Heart left ventricle (tissue), 16 donors: ENCODE measurements at regions not wholly inside any gene's neighbourhood (a gene's known extent, or its start where the extent isn't known, plus 50 kb on each side); places are given as distances from the start of the nearest gene placed in this dataset.

ENCODE experiments used
- ATAC-seq, 4 donors: fragments of 200-7000 bp; cut with Tn5 transposase; one replicate each; pipeline ENCODE4 v1.9.1; 2020 to 2022; ENCODE audit warnings: moderate library complexity in 4 of 4, mild to moderate bottlenecking in 3 of 4, moderate number of reproducible peaks in 1 of 4
- DNase-seq, 5 donors: peaks; one replicate each; pipeline ENCODE4 v3.0.0-alpha.2; 2020
- H3K27ac ChIP-seq, 12 donors: fragments of 200-600 bp; sonication (generic) in 4 of 12; one replicate each; pipeline versions ENCODE4 v1.5.0 to v1.8.0; 2016 to 2022; ENCODE audit warnings: mild to moderate bottlenecking in 2 of 12
- H3K27me3 ChIP-seq, 9 donors: fragments of 200-600 bp; sonication (generic) in 2 of 9; one replicate each; pipeline versions ENCODE4 v1.5.1 to v1.8.0; 2016 to 2022; ENCODE audit warnings: mild to moderate bottlenecking in 3 of 9
- H3K36me3 ChIP-seq, 9 donors: fragments of 200-600 bp; sonication (generic) in 2 of 9; one replicate each; pipeline versions ENCODE4 v1.5.0 to v1.8.0; 2018 to 2022; ENCODE audit warnings: mild to moderate bottlenecking in 2 of 9
- H3K4me1 ChIP-seq, 12 donors: fragments of 200-600 bp; sonication (generic) in 4 of 12; one replicate each; pipeline versions ENCODE4 v1.5.0 to v1.8.0; 2016 to 2022; ENCODE audit warnings: mild to moderate bottlenecking in 3 of 12
- H3K4me3 ChIP-seq, 12 donors: fragments of 200-600 bp; sonication (generic) in 4 of 12; one replicate each; pipeline versions ENCODE4 v1.5.0 to v1.8.0; 2017 to 2022; ENCODE audit warnings: mild to moderate bottlenecking in 9 of 12, moderate library complexity in 4 of 12
- H3K9me3 ChIP-seq, 12 donors: fragments of 200-600 bp; sonication (generic) in 4 of 12; one replicate each; pipeline versions ENCODE4 v1.5.0 to v1.8.0; 2016 to 2022; ENCODE audit warnings: mild to moderate bottlenecking in 1 of 12
- CTCF ChIP-seq, 12 donors: fragments of 200-600 bp; sonication (generic) in 4 of 12; IDR thresholded peaks; one replicate each; pipeline versions ENCODE4 v1.5.0 to v1.8.0; 2018 to 2022; ENCODE audit warnings: antibody characterized with exemption in 12 of 12, mild to moderate bottlenecking in 5 of 12
- POLR2A ChIP-seq, 2 donors: fragments of 450-650 bp; IDR thresholded peaks; one replicate each; pipeline ENCODE4 v1.6.1; 2017; ENCODE audit warnings: antibody characterized with exemption in 2 of 2, mild to moderate bottlenecking in 2 of 2, moderate library complexity in 2 of 2
- WGBS, 4 donors: extraction: QIAGEN DNeasy Blood & Tissue Kit in 2 of 4; methylation state at CpG; one replicate each; pipeline versions ENCODE4 v1.1.5 to v1.1.7; 2013 to 2018; 5-methylcytosine and 5-hydroxymethylcytosine counted together
- intact Hi-C, 10 donors: fragments of 100-400 bp; cut with DNase I; formaldehyde crosslinking; loops; one replicate each; pipeline versions ENCODE4 v1.11.1 to v1.14.2; 2022
- donor health status: ischemic (EF 13 %, LVEDD 7.1; RV severe dilation, severe dysfunction).
- donor health status: healthy with polysubstance abuse.
- donor health status: DM: no; HTN: yes; CAD: no.
- donor health status: DM: no; HTN: no; CAD: no.
- donor health status: ischemic (EF 25% LVEDD 6.9; RV normal size, moderate dysfunction).
- donor health status: ischemic (EF 25% LVEDD 5.7; RV mildly dilated, moderate dysfunction).
- donor health status: healthy.
- donor health status: DM: yes; HTN: yes; CAD: no.
- donor health status: ischemic (EF 35%, LVEDD 5.7; RV mildly dilated, moderate dysfunction).
- donor health status: nonischemic (EF 11% LVEDD 7.7; RV severe dilation, severe dysfunction).
- donor health status: DM: yes; HTN: yes; CAD: no.
- donor health status: PGD.
- donor health status: ischemic (EF 29% LVEDD 5.4; RV normal size, mild dysfunction).
- donor health status: nonischemic (EF 23%, LVEDD 6.1; RV moderate dilation, normal function).

- no peak for TF ChIP-seq CTCF (IDR thresholded peaks at IDR 0.05)
- TF ChIP-seq POLR2A (IDR thresholded peaks at IDR 0.05): no peak
- 65 to 73% (median 69%) methylated on average over 3 of the region's 3 CpGs for WGBS, 4 donors
- intact Hi-C loops: no loop called here
These were observed 302.1 kb upstream of the STT3B start for GRCh38 chr3:31230425-31231223.

GRCh38 chr3:31232055-31233025, 300.4 kb upstream of the STT3B start:
- H3K36me3 ChIP-seq: no peaks in the 10 kb centered on the region
- DNase-seq (peak in 4 of 5 donors; percentile 19 to 35 (median 31)), ATAC-seq (peak in 3 of 4 donors; percentile 51 to 81 (median 74))
- intact Hi-C loops: no loop called here
- H3K4me3 ChIP-seq: no peak overlapping the region
- H3K9me3 ChIP-seq: no peaks in the 10 kb centered on the region
- H3K27me3 ChIP-seq: peaks cover 0 to 11% (median 0%) of the 10 kb centered on the region in 9 donors
- peak overlapping the region in 2 of 12 donors; percentile 37 to 89 for H3K27ac ChIP-seq
- TF ChIP-seq CTCF (IDR thresholded peaks at IDR 0.05): no peak
- TF ChIP-seq POLR2A (IDR thresholded peaks at IDR 0.05): no peak
- H3K4me1 ChIP-seq: peaks cover 0 to 62% (median 0%) of the 10 kb centered on the region in 12 donors
- 72 to 82% (median 73%) methylated on average over 12 of the region's 12 CpGs for WGBS, 4 donors

More at GRCh38 chr3:31230425-31231223, 302.1 kb upstream of the STT3B start:
- Histone ChIP-seq H3K9me3 (no peaks in the 10 kb centered on the region), H3K27ac (peak overlapping the region in 1 of 12 donors; percentile 44), H3K27me3 (peaks cover 0 to 11% (median 0%) of the 10 kb centered on the region in 9 donors), H3K36me3 (no peaks in the 10 kb centered on the region), H3K4me1 (peaks cover 0 to 72% (median 0%) of the 10 kb centered on the region in 12 donors), H3K4me3 (no peak overlapping the region)
- ATAC-seq: no peak
- DNase-seq: no peak

- no peak for TF ChIP-seq CTCF (IDR thresholded peaks at IDR 0.05)
- TF ChIP-seq POLR2A (IDR thresholded peaks at IDR 0.05): no peak
- peak in 1 of 5 donors; percentile 20 for DNase-seq
- H3K4me1 ChIP-seq: peaks cover 0 to 52% (median 0%) of the 10 kb centered on the region in 12 donors
- no peak overlapping the region for H3K4me3 ChIP-seq
- H3K27me3 ChIP-seq: peaks cover 0 to 11% (median 0%) of the 10 kb centered on the region in 9 donors
- H3K36me3 ChIP-seq: no peaks in the 10 kb centered on the region
- 77 to 86% (median 78%) methylated on average over 6 of the region's 6 CpGs for WGBS, 4 donors
- peak overlapping the region in 1 of 12 donors; percentile 89 for H3K27ac ChIP-seq
- ATAC-seq: peak in 3 of 4 donors; percentile 36 to 47 (median 38)
- no peaks in the 10 kb centered on the region for H3K9me3 ChIP-seq
- intact Hi-C loops: no loop called here
These were observed 298.6 kb upstream of the STT3B start for GRCh38 chr3:31234145-31234544.
